GM19438 (cell line): ENCODE measurements at regions not wholly inside any gene's neighbourhood (a gene's known extent, or its start where the extent isn't known, plus 50 kb on each side); places are given as distances from the start of the nearest gene placed in this dataset.
"Not testable (repeated sequence)": the region's sequence is repeated elsewhere in the genome, so short reads cannot be mapped to it uniquely, and the experiment has no call there.

ENCODE experiments used
- ATAC-seq: cut with Tn5 transposase; IDR thresholded peaks from one replicate; pipeline ENCODE4 v1.9.1; 2021; ENCODE audit warnings: low read depth; ENCODE audit not compliant: unreplicated experiment

GRCh38 chr18:25592804-25593360, 240.9 kb upstream of the ZNF521 start:
- no peak for ATAC-seq

DNA sequence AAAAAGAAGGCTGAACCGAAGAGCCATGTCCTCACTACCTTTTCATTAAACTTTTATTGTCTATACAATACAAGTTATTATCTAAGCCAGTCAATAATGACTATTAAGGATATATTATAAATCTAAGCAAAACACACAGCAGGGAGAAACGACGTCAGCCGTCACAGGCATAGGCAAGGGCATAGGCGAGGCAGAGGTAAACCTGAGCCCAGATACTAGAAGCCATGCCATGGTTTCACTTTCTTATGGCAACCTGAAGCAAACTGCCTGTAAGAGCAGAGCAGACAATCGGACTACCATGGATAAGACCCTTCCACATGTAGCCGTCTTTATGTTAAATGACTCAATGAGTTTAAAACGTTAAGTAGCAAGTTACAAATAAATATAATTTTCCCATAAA, 238.5 kb upstream of the ZNF521 start:
- no peak for ATAC-seq

DNA sequence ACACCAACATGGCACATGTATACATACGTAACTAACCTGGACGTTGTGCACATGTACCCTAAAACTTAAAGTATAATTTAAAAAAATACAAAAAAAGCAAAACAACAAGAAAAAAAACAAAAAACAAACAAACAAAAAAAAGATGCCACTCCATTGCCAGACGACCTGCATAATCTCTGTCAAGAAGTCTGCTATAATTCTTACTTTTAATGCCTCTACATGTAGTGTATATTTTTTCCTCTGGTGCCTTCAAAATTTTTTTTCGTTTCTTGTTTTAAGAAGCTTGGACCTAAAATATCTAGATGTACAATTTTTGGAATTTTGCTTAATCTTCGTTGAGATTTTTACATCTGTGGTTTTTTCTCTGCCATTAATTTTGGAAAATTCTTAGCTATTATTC, 235.6 kb upstream of the ZNF521 start:
- no peak for ATAC-seq

GRCh38 chr18:25568986-25569385, 217.0 kb upstream of the ZNF521 start:
- ATAC-seq: no peak

- no peak for ATAC-seq
These were observed 212.1 kb upstream of the ZNF521 start for GRCh38 chr18:25563816-25564683.

DNA sequence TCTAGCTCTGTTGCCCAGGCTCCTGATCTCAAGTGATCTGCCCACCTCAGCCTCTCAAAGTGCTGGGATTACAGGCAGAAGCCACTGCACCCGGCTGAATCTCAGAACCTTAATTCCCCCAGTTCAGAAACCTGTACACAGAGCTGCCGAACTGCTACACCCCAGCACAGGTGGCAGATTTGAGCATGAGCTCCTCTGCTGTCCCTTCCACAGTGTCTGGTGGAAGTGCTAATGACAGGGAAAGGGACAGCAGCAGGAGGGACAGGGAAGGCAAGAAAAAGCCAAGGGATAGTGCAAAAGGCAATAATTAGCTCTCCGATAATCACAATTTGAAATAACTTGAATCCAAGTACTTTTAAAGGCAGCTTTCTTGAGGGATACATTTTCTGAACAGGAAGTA, 211.4 kb upstream of the ZNF521 start:
- no peak for ATAC-seq

- no peak for ATAC-seq
These were observed 210.0 kb upstream of the ZNF521 start for GRCh38 chr18:25561918-25562317.

- no peak for ATAC-seq
These were observed 208.4 kb upstream of the ZNF521 start for GRCh38 chr18:25560369-25560768.

DNA sequence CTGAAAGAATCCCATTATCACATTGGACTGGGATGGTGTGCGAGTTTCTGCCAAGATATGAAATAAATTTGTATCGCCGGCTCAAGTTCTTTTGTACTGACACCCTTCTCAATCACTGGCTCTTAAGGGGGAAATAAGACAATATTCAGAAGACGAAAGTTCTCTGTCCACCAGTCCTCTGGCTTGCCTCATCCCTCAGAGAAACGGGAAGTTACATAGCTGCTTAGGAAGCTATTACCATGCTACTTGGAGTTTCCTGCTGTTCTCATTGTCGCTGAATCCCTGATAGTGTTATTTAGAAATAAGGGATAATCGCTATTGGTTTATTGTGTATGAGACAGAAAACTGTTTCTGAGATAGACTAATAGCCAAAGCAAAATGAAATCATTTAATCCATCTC, 205.0 kb upstream of the ZNF521 start:
- ATAC-seq: no peak

- ATAC-seq: no peak
These were observed 201.8 kb upstream of the ZNF521 start for GRCh38 chr18:25553631-25554263.

GRCh38 chr18:25544546-25545287, 192.8 kb upstream of the ZNF521 start:
- ATAC-seq: no peak

DNA sequence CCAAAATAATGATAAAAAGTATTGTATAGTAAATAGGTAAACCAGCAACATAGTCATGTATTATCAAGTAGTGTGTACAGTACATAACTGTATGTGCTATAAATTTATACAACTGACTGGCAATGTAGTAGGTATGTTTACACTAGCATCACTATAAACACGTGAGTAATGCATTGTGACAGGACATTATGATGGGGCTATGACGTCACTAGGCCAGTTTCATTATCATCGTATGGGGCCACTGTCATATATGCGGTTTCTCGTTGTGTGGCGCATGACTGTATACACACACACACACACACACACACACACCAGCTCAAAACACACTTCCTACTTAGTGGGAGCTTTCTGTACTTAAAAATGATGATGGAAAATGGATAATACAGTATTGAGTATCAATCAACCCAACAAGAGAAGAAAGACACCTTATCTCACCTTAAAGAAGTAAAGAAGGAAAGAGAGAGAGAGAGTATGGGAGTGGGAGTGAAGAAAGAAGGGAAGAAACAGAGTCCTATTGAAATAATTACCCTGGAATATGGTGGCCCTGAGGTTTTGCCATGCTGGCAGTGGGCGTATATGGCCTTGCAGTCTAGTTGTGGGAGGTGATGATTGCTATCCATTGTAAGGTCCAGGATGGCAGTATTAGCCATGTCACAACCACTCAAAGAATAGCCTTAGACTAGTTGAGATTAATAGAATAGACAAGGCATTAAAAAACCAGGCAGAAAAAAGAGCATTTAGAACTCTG, 186.4 kb upstream of the ZNF521 start:
- ATAC-seq: no peak

- ATAC-seq: no peak
These were observed 183.5 kb upstream of the ZNF521 start for GRCh38 chr18:25535495-25535894.

DNA sequence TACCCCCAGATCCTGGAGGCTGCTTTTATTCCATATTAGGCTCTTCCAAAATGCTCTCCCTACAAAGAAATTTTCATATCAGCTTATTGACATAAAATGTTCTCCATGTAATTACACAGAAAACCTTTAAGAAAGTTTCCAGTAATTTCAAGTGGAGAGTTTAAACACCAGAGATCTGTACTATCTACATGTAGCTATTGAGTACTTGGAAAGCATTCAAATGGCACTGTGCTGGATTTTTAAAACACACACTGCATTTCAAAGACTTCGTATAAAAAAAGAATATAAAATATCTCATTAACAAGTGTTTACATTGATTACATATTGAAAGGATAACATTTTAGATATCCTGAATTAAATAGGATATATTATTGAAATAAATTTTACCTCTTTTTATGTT, 182.4 kb upstream of the ZNF521 start:
- ATAC-seq: no peak

GRCh38 chr18:25533218-25533617, 181.3 kb upstream of the ZNF521 start:
- ATAC-seq: no peak

DNA sequence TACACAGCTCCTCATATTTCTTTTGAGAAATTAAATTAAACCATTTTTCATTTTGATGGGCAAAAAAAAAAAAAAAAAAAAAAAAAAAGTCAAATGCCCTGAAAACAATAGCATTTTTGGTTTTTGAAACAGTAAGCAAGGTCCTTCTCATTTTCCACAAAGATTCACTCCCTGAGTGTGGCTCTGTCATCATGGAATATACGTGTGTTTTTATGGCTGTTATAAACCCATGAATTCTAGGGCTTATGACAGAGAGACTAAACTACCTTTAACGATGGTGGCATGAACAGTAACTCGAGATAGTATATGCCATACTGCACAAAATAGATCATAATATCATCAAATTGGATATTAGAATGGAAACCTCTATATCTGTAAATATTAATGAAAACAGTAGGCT, 179.2 kb upstream of the ZNF521 start:
- no peak for ATAC-seq

DNA sequence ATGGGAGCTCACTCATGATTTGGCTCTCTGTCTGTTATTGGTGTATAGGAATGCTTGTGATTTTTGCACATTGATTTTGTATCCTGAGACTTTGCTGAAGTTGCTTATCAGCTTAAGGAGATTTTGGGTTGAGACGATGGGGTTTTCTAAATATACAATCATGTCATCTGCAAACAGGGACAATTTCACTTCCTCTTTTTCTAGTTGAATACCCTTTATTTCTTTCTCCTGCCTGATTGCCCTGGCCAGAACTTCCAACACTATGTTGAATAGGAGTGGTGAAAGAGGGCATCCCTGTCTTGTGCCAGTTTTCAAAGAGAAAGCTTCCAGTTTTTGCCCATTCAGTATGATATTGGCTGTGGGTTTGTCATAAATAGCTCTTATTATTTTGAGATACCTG, 173.8 kb upstream of the ZNF521 start:
- not testable (repeated sequence) for ATAC-seq

DNA sequence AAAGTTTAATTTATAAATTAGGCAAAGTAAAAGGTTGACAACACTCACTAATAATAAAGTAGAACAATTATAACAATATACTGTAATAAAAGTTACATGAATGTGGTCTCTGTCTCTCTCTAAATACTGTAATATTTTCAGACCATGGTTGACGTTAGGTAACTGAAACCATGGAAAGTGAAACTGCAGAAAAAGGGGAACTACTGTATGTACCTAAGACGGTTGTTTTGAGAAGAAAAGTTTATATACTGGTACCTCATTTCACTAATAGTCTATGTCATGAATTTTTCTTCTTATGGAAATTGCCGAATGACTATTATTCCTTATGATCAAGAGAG, 166.7 kb upstream of the ZNF521 start:
- ATAC-seq: peak; percentile 94

DNA sequence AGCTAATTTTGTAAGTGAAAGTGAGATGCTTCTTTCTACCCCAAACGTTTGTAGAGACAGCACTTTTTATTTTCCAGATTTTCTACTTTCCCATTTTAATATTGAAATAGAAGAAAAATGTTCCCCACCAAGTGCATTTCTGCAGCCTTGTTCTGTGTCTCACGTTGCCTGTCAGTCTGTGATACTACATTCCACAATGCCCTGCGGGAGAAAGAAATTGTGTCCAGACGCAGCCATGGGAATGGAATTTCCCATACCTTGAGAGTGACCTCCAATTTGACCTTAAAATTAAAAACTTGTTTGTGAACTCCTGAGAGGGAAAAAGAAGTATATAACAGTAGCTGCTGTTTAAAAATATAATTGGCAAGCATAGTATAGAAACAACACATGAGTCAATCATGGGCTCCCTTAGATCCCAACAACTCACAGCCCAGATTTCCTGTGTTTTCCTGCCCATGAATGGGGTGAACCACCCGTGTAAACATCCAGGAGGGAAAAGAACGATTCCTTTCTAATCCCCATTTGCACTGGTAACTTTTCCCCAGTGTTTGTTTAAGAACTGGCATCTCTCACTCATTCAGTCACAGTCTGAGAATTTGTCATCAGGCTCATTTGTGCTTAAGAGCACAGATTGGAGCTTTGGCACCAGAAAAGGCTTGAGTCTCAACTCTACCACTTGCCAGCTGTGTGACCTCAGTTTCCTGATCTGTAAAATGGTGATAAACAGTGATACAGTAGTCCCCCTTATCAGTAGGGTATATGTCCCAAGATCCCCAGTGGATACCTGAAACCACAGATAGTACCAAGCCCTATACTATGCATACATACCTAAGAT, 166.1 kb upstream of the ZNF521 start:
- ATAC-seq: peak; percentile 26
